GM23338 (cell line): ENCODE measurements at regions not wholly inside any gene's neighbourhood (a gene's known extent, or its start where the extent isn't known, plus 50 kb on each side); places are given as distances from the start of the nearest gene placed in this dataset.

ENCODE experiments used
- EZH2phosphoT487 ChIP-seq: fragments of 200-600 bp; sonication (generic); IDR thresholded peaks from one replicate; pipeline ENCODE4 v1.8.1; 2018; ENCODE audit warnings: antibody characterized with exemption; ENCODE audit not compliant: unreplicated experiment
- POLR2AphosphoS5 ChIP-seq: IDR thresholded peaks from 2 replicates; pipeline ENCODE4 v1.6.1; 2016; ENCODE audit warnings: antibody characterized with exemption, low read depth
- TF ChIP-seq, protein P1 (sequence below), 2 experiments: fragments of 200-600 bp in 1 of 2; sonication (generic) in 1 of 2; conservative IDR thresholded peaks; 2 replicates each; pipeline versions ENCODE4 v1.5.1 to v1.6.1; 2016 to 2017; ENCODE audit warnings: antibody characterized with exemption in 2 of 2, low read depth in 2 of 2, mild to moderate bottlenecking in 2 of 2, moderate library complexity in 1 of 2
- TF ChIP-seq, protein P2 (sequence below): fragments of 250-450 bp; sonication (Bioruptor Pico); IDR thresholded peaks from 2 replicates; pipeline ENCODE4 v1.5.0; 2020; ENCODE audit warnings: mild to moderate bottlenecking, moderate library complexity

DNA sequence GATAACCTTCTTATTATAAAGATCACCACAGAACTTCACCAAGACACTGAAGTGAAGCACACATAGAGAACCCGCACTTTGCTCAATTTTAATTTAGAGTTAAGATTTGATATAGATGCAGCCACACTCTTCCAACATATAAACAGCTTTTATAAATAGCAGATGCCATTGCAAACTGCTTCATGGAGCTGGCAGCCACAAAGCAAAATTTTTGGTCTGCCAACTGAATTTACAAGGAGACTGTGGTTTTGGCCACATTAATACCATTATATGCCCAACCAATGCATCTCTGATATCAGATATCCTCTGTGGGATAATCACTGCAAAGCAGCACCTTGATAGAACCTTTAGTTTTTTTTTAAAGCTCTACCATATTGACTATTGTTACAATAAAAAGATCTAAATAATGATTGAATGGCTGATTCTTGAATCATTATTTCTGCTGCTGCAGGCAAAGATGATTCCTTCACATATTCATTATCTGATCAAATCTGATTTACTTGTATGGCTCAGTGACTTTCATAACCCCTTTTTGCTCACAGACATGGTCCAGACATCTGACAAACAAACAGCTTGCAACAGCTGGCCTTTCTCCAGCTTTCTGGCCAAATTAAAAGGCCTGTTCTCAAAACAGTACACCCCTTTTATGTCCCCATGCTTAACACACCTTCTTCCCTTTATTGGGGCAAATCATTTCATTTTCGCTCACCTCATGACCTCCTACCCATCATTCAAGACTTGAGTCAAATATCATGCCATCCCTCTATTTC, 88.4 kb downstream of the METTL4 start:
- TF ChIP-seq, protein P1, sequence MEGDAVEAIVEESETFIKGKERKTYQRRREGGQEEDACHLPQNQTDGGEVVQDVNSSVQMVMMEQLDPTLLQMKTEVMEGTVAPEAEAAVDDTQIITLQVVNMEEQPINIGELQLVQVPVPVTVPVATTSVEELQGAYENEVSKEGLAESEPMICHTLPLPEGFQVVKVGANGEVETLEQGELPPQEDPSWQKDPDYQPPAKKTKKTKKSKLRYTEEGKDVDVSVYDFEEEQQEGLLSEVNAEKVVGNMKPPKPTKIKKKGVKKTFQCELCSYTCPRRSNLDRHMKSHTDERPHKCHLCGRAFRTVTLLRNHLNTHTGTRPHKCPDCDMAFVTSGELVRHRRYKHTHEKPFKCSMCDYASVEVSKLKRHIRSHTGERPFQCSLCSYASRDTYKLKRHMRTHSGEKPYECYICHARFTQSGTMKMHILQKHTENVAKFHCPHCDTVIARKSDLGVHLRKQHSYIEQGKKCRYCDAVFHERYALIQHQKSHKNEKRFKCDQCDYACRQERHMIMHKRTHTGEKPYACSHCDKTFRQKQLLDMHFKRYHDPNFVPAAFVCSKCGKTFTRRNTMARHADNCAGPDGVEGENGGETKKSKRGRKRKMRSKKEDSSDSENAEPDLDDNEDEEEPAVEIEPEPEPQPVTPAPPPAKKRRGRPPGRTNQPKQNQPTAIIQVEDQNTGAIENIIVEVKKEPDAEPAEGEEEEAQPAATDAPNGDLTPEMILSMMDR (conservative IDR thresholded peaks at IDR 0.05; ENCODE audit: low read depth in 2 of 2), result no peak
- TF ChIP-seq POLR2AphosphoS5 (no peak), EZH2phosphoT487 (no peak)
- TF ChIP-seq, protein P2, sequence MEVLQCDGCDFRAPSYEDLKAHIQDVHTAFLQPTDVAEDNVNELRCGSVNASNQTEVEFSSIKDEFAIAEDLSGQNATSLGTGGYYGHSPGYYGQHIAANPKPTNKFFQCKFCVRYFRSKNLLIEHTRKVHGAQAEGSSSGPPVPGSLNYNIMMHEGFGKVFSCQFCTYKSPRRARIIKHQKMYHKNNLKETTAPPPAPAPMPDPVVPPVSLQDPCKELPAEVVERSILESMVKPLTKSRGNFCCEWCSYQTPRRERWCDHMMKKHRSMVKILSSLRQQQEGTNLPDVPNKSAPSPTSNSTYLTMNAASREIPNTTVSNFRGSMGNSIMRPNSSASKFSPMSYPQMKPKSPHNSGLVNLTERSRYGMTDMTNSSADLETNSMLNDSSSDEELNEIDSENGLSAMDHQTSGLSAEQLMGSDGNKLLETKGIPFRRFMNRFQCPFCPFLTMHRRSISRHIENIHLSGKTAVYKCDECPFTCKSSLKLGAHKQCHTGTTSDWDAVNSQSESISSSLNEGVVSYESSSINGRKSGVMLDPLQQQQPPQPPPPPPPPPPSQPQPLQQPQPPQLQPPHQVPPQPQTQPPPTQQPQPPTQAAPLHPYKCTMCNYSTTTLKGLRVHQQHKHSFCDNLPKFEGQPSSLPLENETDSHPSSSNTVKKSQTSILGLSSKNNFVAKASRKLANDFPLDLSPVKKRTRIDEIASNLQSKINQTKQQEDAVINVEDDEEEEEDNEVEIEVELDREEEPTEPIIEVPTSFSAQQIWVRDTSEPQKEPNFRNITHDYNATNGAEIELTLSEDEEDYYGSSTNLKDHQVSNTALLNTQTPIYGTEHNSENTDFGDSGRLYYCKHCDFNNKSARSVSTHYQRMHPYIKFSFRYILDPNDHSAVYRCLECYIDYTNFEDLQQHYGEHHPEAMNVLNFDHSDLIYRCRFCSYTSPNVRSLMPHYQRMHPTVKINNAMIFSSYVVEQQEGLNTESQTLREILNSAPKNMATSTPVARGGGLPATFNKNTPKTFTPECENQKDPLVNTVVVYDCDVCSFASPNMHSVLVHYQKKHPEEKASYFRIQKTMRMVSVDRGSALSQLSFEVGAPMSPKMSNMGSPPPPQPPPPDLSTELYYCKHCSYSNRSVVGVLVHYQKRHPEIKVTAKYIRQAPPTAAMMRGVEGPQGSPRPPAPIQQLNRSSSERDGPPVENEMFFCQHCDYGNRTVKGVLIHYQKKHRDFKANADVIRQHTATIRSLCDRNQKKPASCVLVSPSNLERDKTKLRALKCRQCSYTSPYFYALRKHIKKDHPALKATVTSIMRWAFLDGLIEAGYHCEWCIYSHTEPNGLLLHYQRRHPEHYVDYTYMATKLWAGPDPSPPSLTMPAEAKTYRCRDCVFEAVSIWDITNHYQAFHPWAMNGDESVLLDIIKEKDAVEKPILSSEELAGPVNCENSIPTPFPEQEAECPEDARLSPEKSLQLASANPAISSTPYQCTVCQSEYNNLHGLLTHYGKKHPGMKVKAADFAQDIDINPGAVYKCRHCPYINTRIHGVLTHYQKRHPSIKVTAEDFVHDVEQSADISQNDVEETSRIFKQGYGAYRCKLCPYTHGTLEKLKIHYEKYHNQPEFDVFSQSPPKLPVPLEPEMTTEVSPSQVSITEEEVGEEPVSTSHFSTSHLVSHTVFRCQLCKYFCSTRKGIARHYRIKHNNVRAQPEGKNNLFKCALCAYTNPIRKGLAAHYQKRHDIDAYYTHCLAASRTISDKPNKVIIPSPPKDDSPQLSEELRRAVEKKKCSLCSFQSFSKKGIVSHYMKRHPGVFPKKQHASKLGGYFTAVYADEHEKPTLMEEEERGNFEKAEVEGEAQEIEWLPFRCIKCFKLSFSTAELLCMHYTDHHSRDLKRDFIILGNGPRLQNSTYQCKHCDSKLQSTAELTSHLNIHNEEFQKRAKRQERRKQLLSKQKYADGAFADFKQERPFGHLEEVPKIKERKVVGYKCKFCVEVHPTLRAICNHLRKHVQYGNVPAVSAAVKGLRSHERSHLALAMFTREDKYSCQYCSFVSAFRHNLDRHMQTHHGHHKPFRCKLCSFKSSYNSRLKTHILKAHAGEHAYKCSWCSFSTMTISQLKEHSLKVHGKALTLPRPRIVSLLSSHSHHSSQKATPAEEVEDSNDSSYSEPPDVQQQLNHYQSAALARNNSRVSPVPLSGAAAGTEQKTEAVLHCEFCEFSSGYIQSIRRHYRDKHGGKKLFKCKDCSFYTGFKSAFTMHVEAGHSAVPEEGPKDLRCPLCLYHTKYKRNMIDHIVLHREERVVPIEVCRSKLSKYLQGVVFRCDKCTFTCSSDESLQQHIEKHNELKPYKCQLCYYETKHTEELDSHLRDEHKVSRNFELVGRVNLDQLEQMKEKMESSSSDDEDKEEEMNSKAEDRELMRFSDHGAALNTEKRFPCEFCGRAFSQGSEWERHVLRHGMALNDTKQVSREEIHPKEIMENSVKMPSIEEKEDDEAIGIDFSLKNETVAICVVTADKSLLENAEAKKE (CRISPR knock-in tag), result no peak
